GM18508 (cell line): ENCODE measurements at regions not wholly inside any gene's neighbourhood (a gene's known extent, or its start where the extent isn't known, plus 50 kb on each side); places are given as distances from the start of the nearest gene placed in this dataset.
"Not testable (repeated sequence)": the region's sequence is repeated elsewhere in the genome, so short reads cannot be mapped to it uniquely, and the experiment has no call there.

ENCODE experiments used
- ATAC-seq: cut with Tn5 transposase; IDR thresholded peaks from one replicate; pipeline ENCODE4 v1.9.1; 2021; ENCODE audit warnings: moderate number of reproducible peaks; ENCODE audit not compliant: insufficient read depth, unreplicated experiment

DNA sequence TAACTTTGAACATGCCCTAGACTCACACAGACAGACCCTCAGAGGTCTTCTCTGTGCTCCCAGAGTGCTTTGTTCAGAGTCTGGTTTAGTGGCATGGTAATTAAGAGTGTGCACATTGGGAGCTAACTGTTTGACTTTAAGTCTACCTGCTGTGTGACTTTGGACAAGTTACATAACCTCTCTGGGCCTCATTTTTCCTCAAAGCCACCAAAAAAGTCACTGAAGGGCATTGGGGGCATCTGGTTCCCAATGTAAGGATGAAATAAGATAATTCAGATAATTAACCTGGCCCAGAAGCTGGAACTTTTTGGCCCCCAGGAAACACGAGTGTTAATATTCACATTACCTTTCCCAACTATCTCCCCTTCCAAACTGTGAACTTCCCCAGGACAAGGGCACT is 341.1 kb downstream of the BCL2L11 start:
- not testable (repeated sequence) for ATAC-seq

DNA sequence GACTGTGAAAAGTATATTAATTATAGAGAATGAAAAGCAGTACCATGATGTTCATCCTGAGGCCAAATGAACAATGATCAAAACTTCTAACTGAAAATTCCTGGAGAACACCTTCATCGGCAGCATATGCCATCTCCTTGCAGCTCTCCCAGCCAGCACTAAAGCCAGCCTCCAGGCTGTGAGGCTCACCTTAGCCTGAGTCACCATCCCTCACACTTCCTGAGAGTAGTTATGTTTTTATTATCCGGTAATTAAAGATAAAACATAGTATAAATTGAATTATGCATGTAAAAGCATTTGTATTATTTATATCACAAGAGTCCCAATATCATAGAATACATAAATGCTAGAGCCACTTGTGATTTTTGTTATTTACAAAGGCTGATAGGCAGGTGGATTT is 341.9 kb downstream of the BCL2L11 start:
- not testable (repeated sequence) for ATAC-seq

DNA sequence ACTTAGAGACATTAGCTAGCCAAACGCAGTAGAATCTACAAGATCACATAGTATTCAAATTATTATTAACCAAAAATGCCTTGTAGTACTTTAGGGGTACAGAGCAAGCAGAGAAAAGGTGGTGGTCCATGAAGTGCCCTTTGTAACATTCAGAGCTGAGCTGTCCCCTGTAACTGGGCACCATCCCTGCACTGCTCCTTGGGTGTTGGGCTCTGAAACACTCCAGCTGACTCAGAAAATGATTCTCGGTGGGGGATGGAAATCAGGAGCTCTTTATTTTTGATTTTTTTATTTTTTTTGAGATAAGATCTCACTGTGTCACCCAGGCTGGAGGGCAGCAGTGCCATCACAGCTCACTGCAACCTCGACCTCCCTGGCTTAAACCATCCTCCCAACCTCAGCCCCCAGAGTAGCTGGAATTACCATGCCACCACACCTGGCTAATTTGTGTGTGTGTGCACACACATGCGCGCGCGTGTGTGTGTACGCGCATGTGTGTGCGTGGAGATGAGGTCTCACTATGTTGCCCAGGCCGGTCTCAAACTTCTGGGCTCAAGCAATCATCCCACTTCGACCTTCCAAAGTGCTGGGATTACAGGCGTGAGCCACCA is 342.6 kb downstream of the BCL2L11 start:
- ATAC-seq, result not testable (repeated sequence)

DNA sequence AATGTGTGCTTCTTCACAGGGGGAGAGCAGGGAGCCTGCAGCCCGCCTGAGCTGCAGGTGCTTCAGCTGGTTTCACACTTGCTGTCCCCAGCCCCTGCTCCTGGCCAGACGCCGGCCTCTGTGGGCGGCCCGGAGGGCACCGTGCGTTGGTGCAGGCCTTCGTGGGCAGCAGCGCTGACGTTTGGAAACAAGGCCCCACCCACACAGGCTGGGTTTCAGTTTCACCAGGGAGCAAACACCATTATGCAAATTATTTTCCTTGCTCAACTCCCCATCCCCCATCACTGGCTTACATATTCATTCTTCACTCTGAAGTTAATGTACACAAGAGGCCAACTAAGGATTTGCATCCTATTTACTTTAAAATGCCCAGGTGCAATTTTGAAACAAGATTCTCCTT is 343.2 kb downstream of the BCL2L11 start:
- ATAC-seq, result peak; percentile 74

DNA sequence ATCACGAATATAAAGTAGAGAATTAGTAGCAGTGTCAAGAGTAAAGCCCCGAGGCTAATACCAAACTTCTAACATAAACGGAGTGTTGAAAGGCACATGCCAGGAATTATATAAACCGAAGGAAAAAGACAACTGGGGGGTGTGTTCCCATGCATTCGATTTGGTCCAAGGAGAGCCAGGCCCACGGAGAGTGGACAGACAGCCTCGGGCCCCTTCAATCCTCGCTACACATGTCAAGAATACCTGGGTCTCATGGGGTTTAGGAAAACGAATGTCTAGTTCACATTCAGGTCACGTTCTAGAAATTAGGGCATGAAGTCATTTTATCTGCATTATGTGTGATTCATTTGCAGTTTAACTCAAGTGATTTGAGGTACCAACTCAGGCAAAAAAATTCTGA is 343.7 kb downstream of the BCL2L11 start:
- ATAC-seq, result not testable (repeated sequence)

DNA sequence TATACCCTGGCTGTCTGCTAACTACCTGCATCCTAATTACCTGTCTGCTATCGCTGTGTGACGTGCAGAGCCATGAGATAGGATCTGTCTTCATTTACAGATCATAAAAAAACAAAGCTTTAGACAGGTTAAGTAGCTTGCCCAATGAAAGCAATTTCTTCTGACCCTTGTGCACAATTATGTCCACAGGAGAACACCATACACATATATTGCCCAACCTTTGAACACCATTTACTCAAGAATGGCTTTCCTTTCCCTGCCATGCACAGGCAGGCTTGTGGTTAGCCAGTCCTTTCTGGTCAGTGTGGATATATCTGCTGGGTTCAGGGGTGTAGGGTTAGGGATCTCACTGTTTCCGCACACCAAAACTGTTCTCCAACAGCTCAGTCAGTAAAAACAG is 344.8 kb downstream of the BCL2L11 start:
- ATAC-seq, result not testable (repeated sequence)

DNA sequence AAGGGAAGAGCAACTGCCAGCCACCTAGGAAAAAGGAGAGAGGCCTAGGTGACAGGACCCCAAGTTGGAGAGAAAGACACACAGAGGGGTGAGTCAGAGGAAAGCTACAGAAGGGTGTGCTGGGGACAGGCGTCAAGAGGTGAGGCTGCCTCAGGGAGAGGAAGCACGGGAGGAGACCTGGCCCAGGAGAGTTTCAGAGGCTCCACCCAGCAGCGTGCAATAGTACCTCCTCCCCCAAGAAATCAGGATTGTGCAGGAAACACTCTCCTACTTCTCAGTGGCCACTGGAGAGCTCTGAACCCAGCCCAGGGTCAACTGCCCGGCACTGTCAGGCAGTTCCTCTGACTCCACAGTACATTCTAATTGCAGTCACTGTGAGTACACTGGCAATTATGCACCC is 346.0 kb downstream of the BCL2L11 start:
- ATAC-seq, result not testable (repeated sequence)

DNA sequence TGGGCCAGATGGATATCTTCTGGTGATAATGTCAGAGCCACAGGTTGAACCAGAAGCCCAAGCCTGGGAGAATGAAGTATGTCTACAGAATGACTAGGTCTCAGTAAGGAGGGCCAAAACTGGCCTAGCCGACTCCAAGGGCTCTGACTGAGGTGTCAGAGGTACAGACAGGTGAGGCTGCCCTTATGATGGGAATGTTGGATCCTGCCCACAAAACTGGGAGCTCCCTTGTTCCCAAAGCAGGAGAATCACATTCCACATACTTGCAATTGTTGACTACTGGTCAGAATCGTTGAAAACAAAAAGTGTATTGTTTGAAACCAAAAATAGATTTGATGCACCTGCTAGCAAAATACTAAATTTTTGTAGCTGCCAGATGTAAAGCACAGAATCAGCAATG is 350.2 kb downstream of the BCL2L11 start:
- ATAC-seq, result not testable (repeated sequence)

DNA sequence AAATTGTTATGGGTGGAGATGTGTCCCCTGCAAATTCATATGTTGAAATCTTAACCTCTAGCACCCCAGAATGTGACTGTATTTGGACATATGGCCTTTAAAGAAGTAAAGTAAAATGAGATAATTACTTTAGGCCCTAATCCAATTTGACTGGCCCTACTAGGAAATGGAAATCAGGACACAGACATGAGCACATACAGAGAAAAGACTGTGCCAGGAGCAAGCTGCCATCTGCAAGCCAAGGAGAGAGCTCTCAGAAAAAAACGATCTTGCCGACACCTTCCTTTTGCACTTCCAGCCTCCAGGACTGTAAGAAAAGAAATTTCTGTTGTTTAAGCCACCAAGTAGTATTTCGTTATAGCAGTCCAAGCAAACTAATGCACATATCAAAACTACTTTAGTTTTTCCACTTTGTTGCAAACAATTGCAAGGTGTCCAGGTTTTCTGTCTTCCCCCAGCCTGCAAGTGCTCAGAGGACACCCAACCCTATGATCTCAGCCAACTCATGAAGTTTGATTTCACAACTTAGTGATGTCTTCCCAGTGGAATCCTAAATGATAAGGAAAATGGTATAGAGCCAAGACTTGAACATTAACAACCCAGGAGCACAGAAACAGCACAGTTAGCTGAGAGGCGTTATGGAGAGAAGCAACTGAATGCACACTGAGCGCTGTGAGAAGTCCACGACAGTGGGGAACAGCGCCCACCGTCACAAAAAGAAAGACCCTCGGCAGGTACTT is 351.2 kb downstream of the BCL2L11 start:
- not testable (repeated sequence) for ATAC-seq

DNA sequence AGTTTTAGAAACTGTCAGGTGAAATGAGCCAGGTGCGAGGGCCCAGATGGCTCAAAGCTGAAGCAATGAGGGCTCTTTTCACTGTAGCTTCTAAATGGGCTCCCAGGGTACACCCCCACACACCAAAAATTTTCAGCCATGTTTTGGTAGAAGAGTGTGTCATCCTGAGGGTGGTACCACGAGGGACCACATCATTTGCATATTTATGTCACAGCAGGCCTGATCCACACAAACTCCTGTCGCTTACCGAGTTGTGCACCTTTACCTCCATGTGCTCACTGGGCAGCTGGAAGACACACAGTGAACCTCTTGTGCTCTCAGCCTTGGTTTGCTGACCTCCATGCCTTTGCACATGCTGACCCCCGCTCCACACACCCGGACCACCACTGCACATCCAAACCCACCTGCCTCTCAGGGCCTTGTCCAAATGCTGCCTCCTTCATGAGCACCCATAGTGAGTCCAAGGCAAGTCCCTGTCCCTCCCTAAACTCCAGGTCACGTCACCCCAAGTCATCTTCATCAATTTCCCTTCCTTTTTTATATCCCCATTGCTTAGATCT is 352.2 kb downstream of the BCL2L11 start:
- ATAC-seq, result not testable (repeated sequence)

DNA sequence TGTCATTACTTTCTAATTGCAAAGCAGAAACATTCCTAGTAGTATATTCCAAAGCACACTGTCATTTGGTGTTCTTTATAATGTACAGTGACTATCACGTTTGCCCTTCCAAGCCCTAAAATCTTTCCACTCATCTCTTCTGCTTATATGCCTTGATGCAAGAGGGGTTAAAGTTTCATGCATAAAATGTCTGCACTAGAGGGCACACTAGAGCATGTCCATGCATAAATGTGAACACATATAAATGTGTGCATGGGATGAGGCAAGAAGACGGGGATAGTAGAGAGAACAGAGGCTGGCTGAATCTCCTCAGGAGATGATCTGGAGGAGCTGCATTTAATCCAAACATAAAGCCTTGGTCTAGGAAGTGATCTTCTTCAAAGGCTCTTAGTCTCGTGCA is 352.8 kb downstream of the BCL2L11 start:
- ATAC-seq, result not testable (repeated sequence)

DNA sequence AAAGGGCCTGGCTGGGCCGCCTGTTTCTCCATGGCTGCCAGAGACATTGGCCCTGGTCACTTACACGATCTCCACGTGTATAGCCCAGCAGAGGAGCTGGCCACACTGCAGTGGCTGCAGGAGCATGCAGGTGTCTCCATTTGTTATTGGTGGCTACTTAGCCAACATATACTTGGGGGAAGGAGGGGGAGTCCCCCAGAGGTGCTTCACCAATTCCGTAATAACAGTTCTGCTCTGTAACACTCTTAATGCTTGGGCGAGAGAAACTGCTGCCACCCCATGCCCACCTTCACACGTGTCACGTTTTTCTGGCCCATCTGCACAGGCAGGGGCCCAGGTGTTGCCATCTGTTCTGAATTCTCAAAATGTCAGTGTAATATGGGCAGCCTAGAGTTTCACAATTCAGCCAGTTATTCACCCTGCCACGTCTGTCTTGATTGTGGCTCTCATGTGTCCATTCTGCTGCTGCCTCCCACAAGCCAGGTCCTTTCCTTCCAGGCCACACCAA is 353.5 kb downstream of the BCL2L11 start:
- not testable (repeated sequence) for ATAC-seq

DNA sequence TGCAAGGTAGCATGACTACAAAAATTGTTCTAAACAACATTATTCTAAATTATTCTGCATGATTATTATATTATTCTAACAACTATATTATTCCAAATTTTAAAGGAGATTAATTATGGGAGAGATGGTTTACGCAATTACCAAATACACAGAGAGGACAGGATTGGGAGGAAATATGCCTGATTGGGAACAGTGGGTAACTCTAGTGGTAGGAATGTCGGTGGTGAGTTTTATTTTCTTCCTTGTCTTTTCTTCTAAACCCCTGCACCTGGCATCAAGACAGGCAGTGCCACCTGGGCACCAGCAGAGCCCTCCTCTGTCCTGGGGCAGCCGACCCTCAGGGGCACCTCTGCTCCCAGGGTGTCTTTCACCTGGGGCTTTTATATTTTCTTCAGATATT is 357.6 kb downstream of the BCL2L11 start:
- ATAC-seq, result not testable (repeated sequence)

DNA sequence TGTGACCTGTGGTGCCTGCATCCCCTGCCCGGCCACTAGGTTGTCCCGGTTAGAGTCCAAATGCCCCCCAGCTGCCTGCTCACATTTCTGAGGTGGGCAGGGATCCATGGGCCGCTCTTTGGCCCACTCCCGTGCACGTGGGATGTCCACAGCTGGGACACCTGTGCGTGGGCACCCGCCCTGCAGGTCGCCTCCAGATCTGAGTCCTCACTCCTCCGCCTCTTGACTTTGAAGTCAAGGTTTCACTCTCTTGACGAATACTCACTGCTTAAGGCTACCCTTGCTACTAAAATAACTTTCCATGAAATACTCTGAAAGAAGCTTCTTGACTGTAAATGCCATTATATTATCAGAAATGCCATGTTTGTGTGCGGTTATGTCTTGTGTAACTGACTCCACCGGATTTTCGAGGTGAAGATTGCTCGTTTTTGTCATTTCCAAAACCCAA is 358.2 kb downstream of the BCL2L11 start:
- ATAC-seq, result not testable (repeated sequence)

DNA sequence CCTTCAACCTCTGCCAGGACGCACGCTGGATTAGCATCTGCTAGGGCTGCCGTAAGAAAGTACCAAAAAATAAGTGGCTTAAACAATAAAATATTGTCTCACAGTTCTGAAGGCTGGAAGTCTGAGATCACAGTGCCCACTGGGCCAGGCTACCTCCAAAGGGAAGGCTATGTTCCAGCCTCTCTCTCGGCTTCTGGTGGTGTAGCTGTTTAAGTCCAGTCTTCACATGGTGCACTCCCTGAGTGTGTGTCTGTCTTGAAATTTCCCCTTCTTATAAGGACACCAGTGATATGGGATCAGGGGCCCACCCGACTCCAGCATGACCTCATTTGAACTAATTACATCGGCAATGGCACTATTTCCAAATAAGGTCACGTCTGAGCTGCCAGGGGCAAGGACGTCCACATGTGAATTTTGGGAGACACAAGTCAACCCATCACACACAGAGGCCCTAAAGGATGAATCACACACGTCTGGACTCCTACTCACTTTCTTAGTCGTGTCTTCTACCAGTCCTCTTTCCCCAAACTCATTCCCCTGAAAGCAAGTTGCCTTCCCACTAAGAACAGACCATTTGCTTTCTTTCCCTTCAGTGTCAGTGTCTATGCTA is 359.4 kb downstream of the BCL2L11 start:
- not testable (repeated sequence) for ATAC-seq

DNA sequence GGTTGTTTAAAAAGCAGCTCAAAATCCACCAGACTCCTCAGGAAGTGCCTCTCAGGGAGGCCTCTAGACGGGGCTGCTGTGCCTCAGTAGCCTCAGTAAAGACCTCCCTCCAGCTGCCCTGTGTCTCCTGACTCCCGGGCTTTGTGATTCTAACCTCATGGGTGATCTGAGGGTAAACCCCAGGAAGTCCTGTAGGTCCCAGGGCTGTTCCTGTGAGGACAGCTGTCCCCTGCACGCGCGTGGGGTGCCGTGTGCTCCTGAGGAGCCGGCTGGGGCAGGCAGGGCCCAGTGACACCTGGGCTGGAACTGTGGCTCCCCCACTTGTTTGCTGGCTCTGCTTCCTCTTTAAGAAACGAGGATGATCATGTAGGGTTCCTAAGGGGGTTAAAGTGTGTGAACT is 359.9 kb downstream of the BCL2L11 start:
- not testable (repeated sequence) for ATAC-seq

DNA sequence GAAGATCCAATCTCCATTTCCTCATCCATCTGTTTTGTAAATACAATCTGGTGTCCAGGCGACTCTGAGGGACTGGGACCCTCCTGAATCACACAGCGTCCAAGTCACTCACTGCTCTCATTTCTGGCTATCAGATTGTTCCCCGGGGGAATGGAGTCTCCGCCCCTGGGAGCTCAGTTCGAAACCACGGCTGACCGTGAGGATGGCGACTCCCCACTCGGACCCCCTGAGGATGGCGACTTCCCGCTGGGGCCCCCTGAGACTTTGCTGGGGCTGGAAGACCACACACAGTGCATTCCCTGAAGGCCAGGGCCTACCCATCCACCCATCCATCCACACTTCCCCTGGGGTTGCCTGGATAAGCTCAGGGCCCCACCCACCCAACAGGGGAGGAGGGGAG is 360.5 kb downstream of the BCL2L11 start:
- not testable (repeated sequence) for ATAC-seq

DNA sequence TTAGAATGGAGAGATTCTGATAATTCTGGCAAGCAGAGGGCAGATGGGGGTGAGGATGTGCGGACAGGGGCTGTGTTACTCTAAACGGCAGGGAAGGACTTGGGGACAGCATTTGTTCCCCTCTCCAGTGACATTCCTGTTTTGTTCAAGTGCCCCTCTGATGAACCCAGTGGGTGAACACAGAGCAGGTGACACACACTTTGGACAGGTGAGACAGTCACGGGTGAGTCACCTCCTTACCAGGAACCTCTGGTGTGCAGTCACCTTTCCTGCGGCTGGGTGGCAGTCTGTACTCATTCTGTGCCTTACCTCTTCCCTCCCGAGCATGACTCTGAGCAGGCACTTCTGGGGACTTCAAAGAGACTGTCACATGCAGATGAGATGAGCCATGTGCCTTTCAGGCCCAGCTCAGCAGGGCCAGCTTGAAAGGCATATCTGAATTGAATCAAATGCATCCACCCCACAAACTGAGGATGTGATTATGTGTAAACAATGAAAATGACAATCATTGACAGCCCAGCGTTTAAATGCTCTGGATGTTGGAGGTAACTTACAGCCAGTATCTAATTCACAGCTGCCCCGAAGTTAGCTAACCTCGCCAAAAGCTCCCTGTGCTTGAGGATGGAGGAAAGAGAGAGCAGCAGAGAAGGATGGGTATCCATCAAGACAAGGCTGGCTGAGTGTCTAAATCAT is 362.4 kb downstream of the BCL2L11 start:
- ATAC-seq, result peak; percentile 72

DNA sequence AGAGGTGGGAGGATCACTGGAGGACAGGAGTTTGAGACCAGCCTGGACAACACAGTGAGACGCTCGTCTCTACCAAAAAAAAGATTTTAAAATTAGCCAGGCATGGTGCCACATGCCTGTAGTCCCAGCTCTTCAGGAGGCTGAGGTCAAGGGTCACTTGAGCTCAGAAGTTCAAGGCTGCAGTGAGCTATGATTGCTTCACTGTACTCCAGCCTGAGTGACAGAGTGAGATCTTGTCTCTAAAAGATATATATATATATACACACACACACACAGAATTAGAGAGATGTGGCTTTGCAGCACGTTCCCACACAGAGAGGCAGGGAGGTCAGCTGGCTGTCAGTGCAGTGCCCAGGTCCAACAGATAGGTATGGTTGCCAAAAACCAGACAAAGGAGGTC is 363.4 kb downstream of the BCL2L11 start:
- not testable (repeated sequence) for ATAC-seq

DNA sequence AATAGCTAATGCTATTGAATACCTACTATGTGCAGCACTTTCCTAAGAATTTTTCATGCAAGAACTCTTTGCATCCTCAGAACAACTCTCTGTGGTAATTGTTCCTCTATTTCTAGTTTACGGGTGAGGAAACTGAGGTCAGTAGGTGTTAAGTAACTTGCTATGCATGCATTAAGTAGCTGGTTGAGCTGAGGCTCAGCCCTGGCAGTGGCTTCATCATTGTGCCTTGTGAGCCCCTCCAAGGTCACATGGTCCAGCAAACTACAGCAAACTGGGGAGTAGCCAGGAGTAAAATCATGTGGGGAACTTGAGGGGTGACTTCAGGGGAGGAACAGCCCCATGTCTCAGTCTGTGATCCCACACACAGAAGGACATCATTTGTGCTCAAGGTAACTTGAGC is 365.2 kb downstream of the BCL2L11 start:
- not testable (repeated sequence) for ATAC-seq
